ENCODE measurements at regions not wholly inside any gene's neighbourhood (a gene's known extent, or its start where the extent isn't known, plus 50 kb on each side); places are given as distances from the start of the nearest gene placed in this dataset.

DNA sequence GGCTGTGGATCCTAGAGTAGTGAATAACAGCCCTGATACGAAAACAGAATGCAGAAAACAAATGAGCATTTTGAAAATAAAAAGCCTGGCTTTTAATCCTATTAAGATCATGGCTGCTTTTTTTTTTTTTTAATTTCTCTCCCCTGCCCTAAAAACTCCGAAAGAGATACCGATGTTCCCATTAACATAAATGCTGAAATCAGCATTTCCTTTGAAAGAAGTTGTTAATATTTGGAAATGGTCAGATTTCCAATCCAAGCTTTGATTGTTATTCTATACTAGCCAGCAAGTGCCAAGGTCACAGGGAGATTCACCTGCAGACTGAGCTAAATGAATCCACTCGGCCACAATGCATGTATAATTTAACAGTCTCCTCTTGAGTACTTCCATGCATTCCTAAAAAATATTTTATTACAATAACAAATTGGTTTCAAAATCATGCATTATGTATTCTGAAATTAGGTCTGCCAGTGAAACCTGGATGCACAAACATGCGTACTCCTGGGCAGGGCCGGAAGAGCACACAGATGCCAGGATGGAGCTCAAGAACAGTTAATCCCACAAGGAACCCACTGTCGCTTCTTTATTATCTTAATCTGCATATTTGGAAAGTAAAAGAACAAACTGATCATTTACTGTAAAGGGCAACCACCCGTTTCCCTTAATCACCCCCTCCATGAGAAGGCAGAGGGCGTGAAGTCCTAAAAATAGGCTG, 521.5 kb upstream of the ZFHX3 start:
- no peak for ATAC-seq
- DNase-seq, result no peak

- no peak for ATAC-seq
These were observed 520.8 kb upstream of the ZFHX3 start for GRCh38 chr16:73568769-73569168.

GRCh38 chr16:73565925-73566324, 518.0 kb upstream of the ZFHX3 start:
- DNase-seq, result no peak
- ATAC-seq, result no peak

More at GRCh38 chr16:73568769-73569168, 520.8 kb upstream of the ZFHX3 start:
- no peak for DNase-seq

- ATAC-seq, result no peak
- DNase-seq, result no peak
These were observed 517.3 kb upstream of the ZFHX3 start for GRCh38 chr16:73565263-73565662.

GRCh38 chr16:73563709-73564108, 515.8 kb upstream of the ZFHX3 start:
- ATAC-seq, result no peak
- no peak for DNase-seq

DNA sequence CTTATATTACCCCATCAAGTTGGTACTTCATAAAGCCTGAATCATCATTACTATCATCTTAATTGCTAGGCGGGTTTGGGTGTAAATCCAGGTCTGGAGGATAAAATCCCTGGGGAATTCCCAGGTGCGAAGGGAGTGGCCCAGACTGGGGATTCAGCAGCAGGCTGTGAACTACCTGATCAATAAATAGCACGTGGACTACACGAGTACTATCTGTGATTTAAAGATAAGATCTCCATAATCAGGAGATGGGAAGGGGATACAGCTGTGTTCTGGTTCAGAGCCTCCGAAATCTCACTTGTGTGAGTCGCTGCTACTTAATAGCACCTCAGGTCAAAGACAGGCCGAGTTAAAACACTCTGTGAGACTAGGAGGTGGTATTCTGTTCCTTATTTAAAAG, 512.6 kb upstream of the ZFHX3 start:
- DNase-seq, result no peak
- no peak for ATAC-seq

DNA sequence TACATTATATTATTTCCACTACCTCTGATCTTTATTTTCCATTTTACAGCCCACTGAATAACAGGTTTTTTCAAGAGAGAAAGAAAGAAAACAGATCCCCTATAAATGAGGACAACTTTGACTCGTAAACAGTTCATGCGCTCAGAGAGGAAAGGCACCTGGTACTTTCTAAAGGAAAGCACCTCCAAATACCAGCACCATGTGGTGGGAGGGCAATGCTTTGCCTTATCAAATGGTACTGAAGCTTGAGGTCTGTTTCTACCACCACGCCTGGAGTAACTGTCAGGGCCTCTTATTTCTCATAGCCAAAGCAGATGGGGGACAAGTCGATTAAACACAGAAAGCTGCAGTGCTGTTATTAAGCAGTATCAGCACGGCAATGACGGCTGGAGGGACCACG, 510.3 kb upstream of the ZFHX3 start:
- DNase-seq (no peak), ATAC-seq (no peak)

DNA sequence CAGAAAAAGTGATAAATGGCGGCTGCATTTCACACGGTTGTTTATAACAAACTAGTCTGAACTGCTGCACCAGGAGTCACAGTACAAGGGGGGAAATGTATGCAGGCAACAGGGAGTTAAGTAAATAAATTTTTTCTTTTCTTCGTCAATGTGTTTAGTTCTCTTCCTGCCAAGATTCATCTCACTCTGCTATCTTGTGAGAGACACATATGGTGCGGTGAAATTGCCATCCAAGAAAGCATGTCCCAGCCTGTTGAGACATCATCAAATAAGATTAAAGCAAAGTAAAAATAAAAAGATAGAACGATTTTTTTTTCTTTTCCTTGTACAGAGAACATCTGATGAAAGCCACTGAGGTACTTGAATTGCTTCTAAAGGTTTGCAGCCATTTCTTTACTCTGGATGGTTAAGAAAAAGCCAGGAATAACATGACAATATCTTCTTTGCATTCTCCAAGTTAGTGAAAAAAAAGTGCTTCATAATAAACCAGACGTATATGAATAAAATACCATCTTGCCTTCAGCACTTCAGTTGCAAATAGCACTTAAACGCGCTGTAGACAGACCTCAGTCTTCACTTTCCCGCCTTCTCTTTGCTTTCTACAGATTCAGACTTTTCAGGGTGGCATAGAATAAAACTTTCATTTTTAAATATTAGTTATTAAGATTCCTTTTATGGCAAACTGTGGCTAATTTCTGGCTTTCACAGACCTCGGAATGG, 506.2 kb upstream of the ZFHX3 start:
- ATAC-seq, result no peak
- DNase-seq, result no peak

GRCh38 chr16:73549984-73550631, 502.2 kb upstream of the ZFHX3 start:
- DNase-seq (no peak), ATAC-seq (no peak)

DNA sequence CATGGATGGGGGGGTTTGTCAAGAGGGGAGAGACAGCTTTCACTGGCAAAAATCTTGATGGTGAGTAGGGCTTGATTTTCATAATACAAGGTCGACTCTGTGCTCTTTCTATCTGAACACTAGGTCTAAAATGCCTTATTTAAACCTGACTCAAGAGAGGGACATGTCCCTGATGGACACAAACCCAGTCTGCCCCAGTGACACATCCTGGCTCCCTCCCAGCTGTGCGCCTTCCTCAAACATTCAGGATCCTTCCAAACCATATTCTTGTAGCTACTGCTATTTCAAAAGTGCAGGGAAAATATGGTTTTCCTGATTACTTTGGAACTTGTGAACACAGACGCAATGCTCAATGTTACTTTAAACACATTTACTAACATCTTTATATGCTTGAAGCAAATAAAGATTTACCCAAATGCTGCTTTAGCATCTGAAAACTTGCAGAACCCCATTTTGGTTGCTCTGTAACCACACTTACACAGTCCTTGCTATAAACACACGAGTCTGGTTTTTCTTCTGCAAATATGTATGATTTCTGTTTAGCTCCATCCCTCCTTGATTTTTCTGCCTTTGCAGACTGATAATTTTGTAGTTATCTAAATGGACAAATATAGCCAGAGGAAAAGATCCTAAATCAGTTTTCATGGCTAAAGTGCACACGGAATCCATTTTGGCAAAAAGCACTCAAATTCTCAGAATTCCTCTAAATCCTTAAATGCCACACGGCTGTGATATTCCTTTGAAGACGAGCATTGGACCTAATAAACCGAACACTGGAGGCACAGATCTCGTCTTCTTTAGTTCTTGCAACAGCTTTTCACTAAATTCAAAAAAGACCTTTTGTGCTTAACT, 499.9 kb upstream of the ZFHX3 start:
- ATAC-seq (no peak), DNase-seq (no peak)

DNA sequence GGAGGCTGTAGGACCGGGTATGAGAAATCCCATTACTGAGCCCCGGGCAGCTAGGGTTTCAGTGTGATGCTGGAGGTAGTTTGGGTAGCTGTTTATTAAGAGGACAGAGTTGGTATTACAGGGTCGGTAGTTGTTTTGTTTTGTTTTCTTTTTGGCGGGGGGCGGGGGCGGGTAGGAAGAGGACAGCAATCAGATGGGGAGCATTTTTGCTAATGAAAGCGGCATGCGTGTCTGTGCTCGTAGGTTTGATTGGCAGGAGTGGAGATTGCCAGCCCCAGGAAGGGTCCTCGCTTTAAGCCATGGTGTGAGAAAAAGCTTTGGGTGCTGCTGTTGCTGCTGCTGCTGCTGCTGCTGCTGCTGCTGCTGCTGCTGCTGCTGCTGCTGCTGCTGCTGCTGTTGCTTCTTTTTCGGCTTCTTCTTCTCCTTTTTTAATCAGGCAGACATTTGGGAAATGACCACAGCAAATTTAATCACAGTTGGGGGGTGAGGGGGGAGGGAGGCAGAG, 498.5 kb upstream of the ZFHX3 start:
- DNase-seq (no peak), ATAC-seq (no peak)

DNA sequence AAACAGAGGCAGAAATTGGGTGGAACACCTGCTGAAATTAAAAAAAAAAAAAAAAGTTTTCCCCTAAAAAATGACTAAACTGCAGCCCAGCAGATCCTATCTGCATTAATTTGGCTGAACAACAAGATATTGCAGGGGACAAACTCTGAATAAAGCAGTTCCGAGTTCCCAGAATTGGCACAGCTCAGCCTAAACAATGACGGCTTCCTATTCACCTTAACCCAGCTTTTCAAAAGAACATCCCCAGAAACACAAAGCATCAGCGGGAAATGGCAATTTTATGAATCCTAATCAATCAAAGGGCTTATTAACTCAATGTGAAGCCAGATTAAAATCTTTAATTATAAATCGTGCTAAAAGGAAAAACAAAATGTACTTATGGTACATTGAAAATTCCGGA, 497.8 kb upstream of the ZFHX3 start:
- DNase-seq, result no peak

DNA sequence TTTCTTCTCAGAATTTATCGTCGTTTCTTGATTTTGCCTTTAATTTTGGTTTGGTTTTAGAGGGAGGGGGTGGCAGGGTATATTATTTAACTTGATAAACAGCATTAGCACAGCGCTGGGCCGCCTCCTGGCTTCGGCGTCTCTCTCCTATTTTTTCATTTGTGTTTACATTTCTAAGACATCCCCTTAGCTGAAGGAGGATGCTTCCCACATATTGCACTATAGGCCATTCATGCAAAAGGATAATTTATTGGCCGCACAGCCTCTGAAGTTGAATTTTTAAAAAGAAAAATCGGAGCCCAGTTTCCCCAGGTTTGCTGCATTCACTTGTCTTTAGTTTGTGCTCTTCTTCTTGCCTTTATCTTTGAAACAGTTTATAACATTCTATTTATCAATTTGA, 497.4 kb upstream of the ZFHX3 start:
- ATAC-seq (no peak), DNase-seq (no peak)

More for the DNA sequence above, 497.8 kb upstream of the ZFHX3 start:
- ATAC-seq, result no peak

DNA sequence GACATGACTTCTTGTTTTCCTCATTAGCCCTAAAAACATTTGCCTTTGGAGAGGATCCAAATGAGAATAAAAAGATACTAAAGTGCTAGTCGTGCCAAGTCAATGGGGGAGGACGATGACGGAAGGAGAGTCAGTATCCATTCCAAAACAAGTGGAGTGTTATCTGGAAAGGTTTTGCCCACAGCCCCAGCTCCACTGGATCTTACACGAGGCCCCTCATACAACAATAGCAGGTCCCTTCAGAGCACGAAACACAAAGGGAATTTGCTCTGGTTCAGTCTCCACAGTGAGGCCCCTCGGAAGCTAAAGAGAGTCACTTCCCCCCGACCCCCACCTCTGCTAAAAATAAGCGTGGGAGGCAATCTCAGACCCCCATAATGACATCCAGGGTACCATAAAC, 496.9 kb upstream of the ZFHX3 start:
- no peak for ATAC-seq
- DNase-seq, result no peak

DNA sequence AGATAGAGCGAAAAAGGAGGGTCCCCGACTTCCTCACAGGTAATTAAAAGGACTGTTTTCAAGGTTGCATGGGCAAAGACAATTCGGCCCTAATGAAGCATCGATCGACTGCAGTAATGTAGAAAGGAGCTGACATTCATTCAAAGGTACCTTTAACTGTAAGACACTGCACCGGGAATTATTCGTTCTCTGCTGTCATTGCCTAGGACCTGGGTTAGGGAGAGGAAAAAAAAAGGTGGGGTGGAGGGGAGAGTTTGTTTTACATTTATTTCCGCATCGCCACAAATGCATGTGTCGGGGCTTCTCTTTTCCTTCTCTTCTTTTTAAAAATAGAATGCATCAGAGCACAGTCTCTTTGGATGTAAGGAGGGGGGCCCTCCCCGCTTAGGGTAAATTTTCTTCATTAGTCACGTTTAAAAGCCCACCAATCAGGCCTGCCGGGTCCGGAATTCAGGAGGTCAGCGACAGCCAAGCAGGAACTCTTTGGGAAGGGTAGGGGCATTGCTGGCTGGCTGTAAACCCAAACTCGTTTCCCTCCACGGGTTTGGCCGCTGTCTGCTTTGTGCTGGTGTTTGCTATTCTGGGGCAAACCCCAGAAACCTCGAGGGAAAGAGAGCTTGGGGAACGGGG, 496.2 kb upstream of the ZFHX3 start:
- no peak for ATAC-seq
- no peak for DNase-seq

- DNase-seq (no peak), ATAC-seq (no peak)
These were observed 495.5 kb upstream of the ZFHX3 start for GRCh38 chr16:73543331-73543969.

- ATAC-seq (no peak), DNase-seq (no peak)
These were observed 495.0 kb upstream of the ZFHX3 start for GRCh38 chr16:73542885-73543284.

- DNase-seq (no peak), ATAC-seq (no peak)
These were observed 490.0 kb upstream of the ZFHX3 start for GRCh38 chr16:73537921-73538320.

GRCh38 chr16:73536931-73537330, 489.0 kb upstream of the ZFHX3 start:
- DNase-seq (no peak), ATAC-seq (no peak)

- DNase-seq (no peak), ATAC-seq (no peak)
These were observed 483.1 kb upstream of the ZFHX3 start for GRCh38 chr16:73531021-73531420.

- DNase-seq, result no peak
- no peak for ATAC-seq
These were observed 482.6 kb upstream of the ZFHX3 start for GRCh38 chr16:73530529-73530928.
